ENCODE measurements at regions not wholly inside any gene's neighbourhood (a gene's known extent, or its start where the extent isn't known, plus 50 kb on each side); places are given as distances from the start of the nearest gene placed in this dataset.
"Not testable (repeated sequence)": the region's sequence is repeated elsewhere in the genome, so short reads cannot be mapped to it uniquely, and the experiment has no call there.

DNA sequence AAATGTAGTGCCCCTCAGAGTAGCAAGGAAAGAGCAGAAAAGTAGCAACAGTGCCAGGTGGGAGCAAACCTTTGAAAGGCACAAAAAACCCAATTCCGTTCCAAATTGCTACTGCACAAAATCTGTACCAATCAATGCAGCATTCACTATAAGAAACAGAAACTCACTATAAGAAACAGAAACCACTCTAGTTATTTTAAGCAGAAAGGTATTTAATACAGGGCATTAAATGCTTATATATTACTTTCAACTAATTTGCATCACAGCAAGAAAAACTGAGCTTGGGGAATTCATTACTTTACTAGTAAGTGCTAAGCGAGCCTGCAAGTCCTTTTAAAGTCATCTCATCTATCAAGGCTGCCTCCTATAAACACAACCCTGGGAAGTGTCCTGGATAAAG, 116.5 kb upstream of the OLIG3 start:
- DNase-seq (ENCODE audit: extremely low read depth in 1 of 2, low read depth in 1 of 2), result no peak

DNA sequence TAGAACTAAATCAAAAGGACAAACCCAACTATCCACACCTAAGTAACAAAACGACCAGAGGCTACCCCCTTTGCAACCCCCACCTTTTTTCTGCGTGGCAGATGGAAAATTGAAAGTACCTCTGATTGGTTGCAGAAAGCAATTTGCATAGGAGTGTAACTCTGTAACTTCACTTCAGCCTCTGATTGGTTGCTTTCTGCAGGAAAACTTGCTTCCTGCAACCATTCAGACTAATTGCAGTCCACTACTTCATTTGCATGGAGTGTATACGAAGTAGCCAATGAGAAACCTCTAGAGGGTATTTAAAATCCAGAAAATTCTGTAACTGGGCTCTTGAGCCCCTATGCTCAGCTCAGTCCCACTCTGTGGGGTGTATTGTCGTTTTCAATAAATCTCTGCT, 129.1 kb upstream of the OLIG3 start:
- no peak for DNase-seq (ENCODE audit: extremely low read depth in 1 of 2, low read depth in 1 of 2)

DNA sequence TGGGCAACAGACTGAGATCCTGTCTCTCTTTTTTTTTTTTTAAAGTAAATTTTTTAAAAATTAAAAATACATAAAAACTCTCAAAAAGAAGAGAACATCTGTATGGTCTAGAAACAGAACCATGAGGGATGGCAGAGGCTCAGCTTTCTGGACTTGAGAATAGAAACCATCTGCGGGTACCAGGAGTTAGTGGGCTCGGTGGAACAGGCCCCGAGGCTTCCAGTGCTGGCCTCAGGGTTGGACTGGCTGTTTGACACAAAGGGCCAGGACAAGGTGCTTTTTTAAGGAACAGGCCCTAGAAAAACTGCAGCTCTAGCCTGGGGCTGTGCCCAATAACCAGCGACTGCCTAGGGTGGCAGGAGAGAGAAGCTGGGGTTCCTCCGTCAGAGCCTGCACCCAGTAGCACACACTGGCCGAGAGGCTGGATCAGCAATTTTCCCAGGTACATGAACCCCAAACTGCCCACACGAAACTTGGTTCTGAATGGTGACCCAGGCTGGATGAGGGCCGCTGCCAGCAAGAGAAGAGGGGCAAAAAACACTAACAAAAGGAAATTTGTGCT, 131.0 kb upstream of the OLIG3 start:
- DNase-seq (ENCODE audit: extremely low read depth in 1 of 2, low read depth in 1 of 2), result no peak

DNA sequence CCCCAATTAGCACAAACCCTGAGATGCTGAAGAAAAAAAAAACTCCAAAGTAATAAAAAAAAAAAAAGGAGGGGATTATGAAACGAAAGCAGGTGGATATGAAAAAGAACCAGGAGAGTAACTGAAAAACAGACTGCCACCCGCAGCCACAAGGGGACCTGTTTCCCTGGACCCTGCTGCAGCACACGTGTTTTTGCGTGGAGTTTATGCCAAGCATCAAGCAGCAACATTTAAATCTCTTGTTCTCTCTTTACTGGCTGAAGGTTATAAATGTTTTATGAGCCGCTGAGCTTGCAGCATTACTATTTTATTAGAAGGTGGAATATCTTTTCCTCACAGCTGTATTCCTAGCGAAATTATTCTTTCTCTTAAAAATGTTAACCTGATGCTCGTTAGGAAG, 131.6 kb upstream of the OLIG3 start:
- DNase-seq (ENCODE audit: extremely low read depth in 1 of 2, low read depth in 1 of 2), result no peak

DNA sequence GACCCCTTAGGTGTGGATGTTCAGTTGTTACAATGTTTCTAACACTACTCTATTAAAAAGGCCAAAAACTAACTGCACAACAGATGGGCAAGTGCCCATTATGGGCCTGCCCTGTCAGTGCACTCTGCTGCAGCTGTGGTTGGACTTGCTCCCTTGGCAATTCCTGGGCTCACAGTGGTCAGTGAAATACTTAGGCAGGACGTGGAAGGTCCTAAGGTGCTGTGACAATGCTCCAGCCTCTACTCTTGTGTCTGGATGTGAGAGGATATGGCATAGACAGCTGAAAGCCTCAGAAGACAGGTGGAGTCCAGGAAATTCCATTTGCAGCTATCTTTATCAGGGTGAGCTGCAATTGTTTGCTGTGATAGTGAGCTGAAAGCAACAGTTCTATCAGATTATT, 136.5 kb upstream of the OLIG3 start:
- DNase-seq (ENCODE audit: extremely low read depth in 1 of 2, low read depth in 1 of 2), result no peak

DNA sequence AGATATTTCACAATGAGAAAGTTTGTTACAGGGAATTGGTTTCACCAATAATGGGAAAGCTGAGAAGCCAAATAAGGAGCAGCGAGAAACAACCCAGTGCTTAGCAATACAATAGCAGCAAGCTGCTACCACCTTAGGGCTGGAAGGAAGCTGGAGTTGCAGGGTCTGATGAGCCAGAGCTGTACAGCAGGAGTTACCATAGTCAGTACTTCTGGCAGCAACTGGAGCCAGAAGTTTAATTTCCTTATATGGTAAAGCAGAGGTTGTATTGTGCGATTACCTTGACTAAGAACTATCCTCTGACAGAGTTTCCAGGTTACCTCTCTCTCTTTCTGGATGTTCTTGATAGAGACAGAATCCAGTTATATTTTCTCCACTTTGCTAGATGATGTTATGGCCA, 137.1 kb upstream of the OLIG3 start:
- no peak for DNase-seq (ENCODE audit: extremely low read depth in 1 of 2, low read depth in 1 of 2)

DNA sequence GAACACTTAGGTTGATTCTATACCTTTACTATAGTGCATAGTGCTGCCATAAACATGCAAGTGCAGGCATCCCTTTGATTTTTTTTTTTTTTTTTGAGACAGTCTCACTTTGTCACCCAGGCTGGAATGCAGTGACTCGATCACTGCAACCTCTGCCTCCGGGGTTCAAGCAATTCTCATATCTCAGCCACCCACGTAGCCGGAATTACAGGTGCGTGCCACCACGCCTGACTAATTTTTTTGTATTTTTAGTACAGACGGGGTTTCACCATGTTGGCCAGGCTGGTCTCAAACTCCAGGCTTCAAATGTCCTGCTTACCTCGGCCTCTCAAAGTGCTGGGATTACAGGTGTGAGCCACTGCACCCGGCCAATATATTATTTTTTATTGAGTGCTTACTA, 140.0 kb upstream of the OLIG3 start:
- not testable (repeated sequence) for DNase-seq (ENCODE audit: extremely low read depth in 1 of 2, low read depth in 1 of 2)

DNA sequence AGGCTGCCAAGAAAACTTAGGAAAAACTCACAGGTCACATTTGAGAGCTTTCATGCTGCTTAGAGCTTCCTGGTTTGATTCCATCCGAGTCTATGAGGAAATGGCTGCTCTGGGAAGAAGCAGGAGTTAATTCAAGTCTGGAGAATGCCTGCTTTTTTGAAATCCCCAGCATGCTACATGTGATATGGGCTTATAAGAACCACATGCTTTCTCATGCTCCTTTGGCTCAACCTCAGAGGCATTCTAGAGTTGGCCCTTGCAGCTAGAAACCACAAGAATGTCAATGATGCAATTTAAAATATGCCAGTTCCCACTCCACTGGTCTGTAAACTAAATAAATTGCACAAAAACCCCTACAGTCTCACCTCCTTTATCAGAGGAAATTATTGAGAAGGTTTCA, 142.9 kb upstream of the OLIG3 start:
- DNase-seq (ENCODE audit: extremely low read depth in 1 of 2, low read depth in 1 of 2), result no peak

DNA sequence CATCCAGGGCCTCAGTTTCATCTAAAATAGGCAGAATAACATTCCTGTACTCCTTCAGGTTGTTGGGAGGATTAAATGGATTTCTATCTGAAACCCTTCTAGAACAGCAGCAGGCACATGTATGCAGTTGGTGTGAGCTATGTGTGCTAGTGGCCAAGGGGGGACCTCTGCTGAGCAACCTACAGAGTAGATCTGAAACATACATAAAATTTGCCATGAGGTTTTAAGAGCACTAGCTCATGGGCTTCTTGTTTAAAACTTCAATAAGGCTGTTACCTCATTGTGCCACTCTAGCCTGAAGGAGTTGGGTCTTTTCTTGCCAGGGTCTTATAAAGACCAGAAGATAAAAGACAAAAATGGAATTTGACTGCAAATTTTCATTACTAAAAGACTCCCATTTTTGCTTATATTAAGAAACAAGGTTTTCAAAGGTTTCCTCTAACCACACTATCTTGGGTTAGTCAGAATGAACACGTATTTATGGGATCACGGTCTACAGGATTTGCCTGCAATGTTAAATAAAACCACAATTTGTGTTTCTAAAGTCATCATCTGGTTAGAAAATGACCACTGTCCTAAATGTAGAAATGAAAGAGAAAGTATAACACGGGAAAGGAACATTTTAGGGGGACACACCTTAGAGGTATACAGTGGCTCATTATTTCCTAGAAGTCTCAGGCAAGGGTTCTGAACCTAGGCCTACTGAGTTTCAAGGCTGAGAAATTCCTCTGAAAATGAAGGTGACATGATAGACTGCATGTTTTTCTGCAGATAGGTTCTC, 144.9 kb upstream of the OLIG3 start:
- no peak for DNase-seq (ENCODE audit: extremely low read depth in 1 of 2, low read depth in 1 of 2)

DNA sequence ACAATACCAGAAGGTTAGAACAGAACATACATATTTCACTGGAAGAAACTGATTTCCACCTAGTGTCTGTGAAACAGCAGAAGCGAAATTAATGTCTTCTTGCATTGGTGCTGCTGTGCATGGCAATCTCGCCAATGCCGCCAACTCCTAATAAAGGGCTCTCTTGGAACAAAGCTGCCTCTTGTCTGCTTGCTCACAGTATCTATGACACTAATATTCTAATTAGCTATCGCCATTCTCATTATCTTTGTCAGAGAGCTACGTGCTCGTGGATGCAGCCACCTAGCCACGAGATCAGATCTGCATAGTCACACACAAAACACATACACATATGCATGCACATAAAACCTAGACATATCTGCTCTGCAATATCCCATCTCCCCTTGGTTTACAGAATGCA, 145.9 kb upstream of the OLIG3 start:
- DNase-seq (ENCODE audit: extremely low read depth in 1 of 2, low read depth in 1 of 2), result no peak

DNA sequence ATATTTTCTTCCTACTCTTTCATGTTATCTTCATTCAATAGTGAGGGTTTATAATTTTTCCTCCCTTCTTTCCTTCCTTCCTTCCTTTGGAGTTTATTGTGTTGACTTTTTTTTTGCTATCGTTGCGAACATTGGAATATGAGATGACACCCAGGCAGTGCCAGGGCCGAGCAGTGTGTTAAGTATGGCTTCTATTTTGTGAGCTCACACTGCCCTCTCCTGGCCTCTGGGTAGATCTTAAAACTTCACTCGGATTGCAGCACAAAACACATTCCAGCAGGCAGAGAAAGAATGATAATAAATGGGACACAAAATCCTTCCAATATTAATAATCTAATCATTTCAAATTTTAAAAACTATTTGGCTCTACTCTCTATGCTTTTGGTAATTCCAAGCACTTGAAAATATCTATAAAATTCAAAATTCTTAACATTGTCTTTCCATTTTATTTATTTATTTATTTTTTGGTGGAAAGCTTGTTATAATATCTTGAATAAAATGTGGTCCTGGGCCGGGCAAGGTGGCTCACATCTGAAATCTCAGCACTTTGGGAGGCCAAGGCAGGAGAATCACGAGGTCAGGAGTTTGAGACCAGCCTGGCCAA, 147.4 kb upstream of the OLIG3 start:
- DNase-seq (ENCODE audit: extremely low read depth in 1 of 2, low read depth in 1 of 2), result peak; percentile 24 to 39

DNA sequence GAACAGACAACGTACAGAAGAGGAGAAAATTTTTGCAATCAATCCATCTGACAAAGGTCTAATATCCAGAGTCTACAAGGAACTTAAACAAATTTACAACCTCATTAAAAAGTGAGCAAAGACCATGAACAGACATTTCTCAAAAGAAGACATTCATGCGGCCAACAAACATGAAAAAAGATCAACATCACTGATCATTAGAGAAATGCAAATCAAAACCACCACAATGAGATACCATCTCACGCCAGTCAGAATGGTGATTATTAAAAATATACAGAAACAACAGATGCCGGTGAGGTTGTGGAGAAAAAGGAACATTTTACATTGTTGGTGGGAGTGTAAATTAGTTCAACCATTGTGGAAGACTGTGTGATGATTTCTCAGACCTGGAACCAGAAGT, 149.0 kb upstream of the OLIG3 start:
- not testable (repeated sequence) for DNase-seq (ENCODE audit: extremely low read depth in 1 of 2, low read depth in 1 of 2)

DNA sequence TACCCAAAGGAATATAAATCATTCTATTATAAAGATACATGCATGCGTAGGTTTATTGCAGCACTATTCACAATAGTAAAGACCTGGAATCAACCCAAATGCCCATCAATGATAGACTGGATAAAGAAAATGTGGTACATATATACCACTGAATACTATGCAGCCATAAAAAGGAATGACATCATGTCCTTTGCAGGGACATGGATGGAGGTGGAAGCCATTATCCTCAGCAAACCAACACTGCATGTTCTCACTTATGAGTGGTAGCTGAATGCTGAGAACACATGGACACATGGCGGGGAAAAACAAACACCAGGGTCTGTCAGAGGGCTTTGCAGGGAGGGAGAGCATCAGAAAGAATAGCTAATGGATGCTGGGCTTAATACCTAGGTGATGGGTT, 149.4 kb upstream of the OLIG3 start:
- not testable (repeated sequence) for DNase-seq (ENCODE audit: extremely low read depth in 1 of 2, low read depth in 1 of 2)

DNA sequence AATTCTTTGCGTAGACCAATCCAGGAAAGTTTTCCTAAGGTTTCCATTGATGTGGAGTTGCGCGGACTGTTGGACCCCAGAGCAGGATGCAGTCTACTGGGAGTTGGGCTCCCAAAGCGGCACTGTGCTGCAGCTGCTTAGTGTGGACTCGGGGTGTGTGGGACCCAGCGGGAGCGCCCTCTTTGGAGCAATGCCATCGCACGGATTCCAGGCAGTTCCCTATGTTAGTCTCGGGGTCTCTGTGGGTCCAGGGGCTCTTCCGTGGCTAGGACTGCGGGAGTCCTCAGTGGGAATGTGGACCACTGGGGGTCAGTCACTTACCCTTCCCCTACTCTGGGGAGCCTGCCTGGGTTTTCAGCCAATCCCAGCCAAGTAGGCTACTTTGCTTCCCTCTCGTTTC, 151.7 kb upstream of the OLIG3 start:
- no peak for DNase-seq (ENCODE audit: extremely low read depth in 1 of 2, low read depth in 1 of 2)

DNA sequence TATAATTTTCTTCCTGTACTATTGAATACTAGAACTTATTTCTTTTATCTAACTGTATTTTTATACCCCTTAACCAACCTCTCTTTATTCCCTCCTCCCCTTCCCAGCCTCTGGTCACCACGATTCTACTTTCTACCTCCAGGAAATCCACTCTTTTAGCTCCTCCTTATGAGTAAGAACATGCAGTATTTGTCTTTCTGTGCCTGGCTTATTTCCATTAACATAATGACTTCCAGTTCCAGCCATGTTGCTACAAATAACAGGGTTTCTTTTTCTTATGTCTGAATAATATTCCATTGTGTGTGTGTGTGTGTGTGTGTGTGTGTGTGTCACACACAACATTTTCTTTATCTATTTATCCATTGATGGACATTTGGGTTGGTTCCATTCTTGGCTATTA, 152.3 kb upstream of the OLIG3 start:
- DNase-seq (ENCODE audit: extremely low read depth in 1 of 2, low read depth in 1 of 2), result no peak

DNA sequence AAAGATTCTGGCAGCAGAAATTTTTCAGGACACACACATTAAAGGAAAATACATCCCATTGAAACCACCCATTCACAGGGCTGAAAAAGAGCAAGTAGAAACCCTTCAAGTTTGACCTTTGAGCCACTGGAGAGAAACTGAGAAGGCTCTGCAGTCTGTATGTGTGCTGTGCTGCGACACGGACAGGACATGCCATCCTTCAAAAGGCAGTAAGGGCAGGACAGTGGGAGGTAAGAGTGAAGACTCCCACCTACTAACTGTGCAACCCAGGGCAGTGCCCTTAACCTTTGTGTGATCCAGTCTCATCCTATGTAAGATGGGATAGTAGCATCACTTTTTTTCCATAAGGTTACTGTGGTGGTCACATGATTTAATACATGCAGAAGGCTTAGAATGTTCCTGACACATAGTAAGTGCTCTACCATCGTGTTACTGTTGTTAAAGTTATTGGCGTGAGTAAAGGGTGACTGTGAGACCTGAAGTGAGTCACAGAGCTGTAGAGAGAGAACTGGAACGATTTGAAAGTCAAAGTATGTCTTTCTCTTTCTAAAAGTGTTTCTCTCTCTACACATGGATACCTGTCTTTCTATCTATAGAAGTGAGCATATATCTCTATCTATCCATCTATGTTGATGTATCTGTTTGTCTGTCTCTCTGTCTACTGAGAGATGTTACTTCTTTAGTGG, 153.7 kb upstream of the OLIG3 start:
- DNase-seq (ENCODE audit: extremely low read depth in 1 of 2, low read depth in 1 of 2), result no peak

DNA sequence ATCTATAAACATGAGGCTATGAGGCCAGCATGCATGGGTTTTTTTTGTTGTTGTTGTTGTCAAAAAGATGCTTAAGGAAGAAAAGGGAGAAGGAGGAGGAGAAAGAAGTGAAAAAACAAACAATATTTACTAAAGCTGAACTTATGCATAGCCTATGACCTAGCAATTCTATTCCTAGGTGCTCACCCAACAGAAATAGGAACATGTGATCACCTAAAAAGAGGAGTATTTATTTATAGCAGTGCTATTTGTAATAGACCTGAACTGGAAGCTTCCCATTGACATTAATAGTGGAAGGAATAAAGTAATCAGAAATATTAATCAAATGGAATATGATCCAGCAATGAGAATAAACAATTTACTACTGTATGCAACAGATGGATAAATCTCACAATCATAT, 156.5 kb upstream of the OLIG3 start:
- DNase-seq (ENCODE audit: extremely low read depth in 1 of 2, low read depth in 1 of 2), result no peak

DNA sequence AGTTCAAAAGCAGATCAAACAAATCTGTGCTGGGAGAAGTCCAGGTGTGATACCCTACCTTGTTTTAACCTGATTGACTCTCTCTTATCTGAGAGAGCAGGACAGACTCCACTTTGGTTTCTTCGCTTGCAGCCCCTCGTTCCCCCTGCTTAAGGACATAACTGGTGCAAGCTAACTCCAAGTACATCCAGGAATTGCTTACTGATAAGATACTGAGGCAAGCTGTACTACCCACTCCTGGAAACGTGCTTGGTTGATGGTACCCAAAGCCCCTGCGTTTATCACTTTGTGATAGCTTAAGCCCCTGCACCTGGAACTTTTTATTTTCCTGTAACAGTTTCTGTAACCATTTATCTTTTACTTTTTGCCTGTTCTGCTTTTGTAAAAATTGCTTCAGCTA, 157.0 kb upstream of the OLIG3 start:
- DNase-seq (ENCODE audit: extremely low read depth in 1 of 2, low read depth in 1 of 2), result no peak

DNA sequence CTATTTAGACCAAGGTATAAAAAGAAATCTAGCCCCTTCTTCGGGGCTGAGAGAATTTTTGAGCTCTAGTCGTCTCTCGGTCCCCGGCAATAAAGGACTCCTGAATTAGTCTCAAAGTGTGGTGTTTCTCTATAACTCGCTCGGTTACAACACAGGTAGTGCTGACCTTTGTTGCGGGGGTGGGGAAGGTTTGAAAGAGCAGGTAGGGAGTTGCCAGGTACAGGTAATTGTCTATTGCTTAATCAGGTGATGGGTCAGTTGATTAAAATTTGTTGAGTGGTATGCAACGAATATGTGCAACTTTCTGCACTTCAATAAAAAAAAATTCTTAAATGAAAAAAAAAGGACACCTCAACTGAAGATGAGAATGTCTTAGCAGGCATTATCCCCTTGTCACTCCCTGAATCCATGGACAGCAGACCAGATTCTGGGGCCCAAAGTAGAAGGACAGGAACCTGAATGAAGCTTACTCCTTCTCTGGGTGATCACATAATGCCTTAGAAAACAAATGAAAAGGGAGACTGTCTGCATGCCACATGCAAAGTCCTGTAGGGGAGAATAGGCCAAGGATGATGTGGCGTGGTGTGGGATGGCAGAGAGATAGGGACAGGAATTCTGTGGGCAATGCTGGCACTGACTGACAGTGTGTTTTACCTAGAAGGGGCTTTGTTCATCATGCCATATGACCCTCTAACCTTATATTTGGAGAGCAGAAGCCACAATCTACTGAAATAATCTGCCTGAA, 157.6 kb upstream of the OLIG3 start:
- no peak for DNase-seq (ENCODE audit: extremely low read depth in 1 of 2, low read depth in 1 of 2)

DNA sequence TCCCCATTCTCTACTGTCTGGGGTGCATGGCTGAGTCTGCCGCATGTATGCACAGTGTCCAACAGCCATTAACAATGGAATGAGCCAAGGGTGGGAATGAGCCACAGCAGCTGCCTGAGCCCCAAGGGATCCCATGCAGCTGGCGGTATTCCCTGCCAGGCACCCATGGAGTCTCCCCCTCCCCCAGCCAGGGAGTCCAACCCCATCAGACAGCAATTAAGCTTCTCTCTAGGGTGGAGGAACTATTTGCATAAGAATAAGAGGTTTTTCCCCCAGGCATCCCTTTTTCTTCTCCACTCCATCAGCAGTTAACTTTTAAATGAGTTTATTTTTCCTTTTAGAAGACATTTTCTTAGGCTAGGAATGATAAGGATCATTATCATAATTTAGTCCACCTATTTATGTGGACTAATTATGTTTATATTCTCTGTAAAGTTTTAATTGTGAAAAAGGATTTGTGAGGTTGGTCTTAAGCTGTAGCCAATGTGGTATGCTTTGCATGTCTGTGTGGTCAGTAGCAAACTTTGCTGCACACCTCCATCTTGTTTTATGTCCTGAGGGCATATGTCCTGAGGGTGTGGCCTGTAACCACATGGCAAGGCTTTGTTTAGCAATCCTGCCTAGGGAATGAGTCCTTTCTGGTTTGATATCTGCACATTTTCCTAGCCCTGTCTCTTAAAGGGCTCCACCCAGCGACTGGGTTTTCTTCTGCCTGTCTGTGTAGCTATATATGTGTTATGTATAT, 158.9 kb upstream of the OLIG3 start:
- no peak for DNase-seq (ENCODE audit: extremely low read depth in 1 of 2, low read depth in 1 of 2)

DNA sequence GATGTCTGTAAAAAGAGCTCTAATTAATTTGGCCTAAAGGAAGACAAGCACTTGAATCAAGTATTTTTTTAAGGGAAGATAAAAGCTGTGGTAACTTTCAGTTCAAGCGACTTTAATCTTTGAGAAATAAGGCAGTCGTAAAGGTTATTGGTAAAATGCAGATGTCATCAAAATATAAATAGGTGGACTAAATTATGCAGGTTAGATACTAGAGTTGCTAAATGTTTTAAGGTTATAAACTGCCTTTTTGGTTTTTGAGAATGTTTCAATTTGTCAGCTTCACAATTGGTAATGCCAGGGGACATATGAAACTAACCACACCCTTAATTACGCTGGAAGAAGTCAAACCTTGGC, 159.5 kb upstream of the OLIG3 start:
- DNase-seq (ENCODE audit: extremely low read depth in 1 of 2, low read depth in 1 of 2), result no peak

Measured in activated CD8-positive, alpha-beta memory T cell treated with anti-CD3 and anti-CD28 coated beads for 1 hour (primary cell).